Tibial nerve (tissue), 4 donors: ENCODE measurements at regions not wholly inside any gene's neighbourhood (a gene's known extent, or its start where the extent isn't known, plus 50 kb on each side); places are given as distances from the start of the nearest gene placed in this dataset.

ENCODE experiments used
- DNase-seq, 2 donors: peaks; one replicate each; pipeline ENCODE4 v3.0.0-alpha.2; 2019; ENCODE audit warnings: low spot score in 2 of 2
- H3K27ac ChIP-seq, 4 donors: fragments of 200-600 bp; sonication (generic) in 3 of 4; one replicate each; pipeline ENCODE4 v1.5.1; 2017 to 2019; ENCODE audit warnings: mild to moderate bottlenecking in 1 of 4
- H3K27me3 ChIP-seq, 2 donors: fragments of 200-600 bp; sonication (generic) in 1 of 2; one replicate each; pipeline versions ENCODE4 v1.5.1 to v1.6.0; 2017 to 2019
- H3K36me3 ChIP-seq, 3 donors: fragments of 200-600 bp; sonication (generic); one replicate each; pipeline ENCODE4 v1.5.1; 2018 to 2019
- H3K4me1 ChIP-seq, 4 donors: fragments of 200-600 bp; sonication (generic) in 3 of 4; one replicate each; pipeline ENCODE4 v1.5.1; 2017 to 2019
- H3K4me3 ChIP-seq, 4 donors: fragments of 200-600 bp; sonication (generic) in 3 of 4; one replicate each; pipeline ENCODE4 v1.5.1; 2017 to 2019; ENCODE audit warnings: mild to moderate bottlenecking in 1 of 4, moderate library complexity in 1 of 4
- H3K9me3 ChIP-seq, 4 donors: fragments of 200-600 bp; sonication (generic) in 3 of 4; one replicate each; pipeline ENCODE4 v1.5.1; 2017 to 2019
- CTCF ChIP-seq, 5 experiments: fragments of 200-600 bp in 3 of 5; fragments of 450-650 bp in 2 of 5; sonication (generic) in 3 of 5; IDR thresholded peaks; one replicate each; pipeline ENCODE4 v1.5.1; 2016 to 2019; ENCODE audit warnings: antibody characterized with exemption in 5 of 5, mild to moderate bottlenecking in 3 of 5, moderate library complexity in 2 of 5
- EP300 ChIP-seq, 2 donors: sonication (generic); formaldehyde crosslinking; IDR thresholded peaks; one replicate each; pipeline ENCODE4 v1.6.1; 2017; ENCODE audit warnings: antibody characterized with exemption in 2 of 2, mild to moderate bottlenecking in 1 of 2
- POLR2A ChIP-seq, 2 donors: fragments of 450-650 bp; IDR thresholded peaks; one replicate each; pipeline ENCODE4 v1.6.1; 2017; ENCODE audit warnings: antibody characterized with exemption in 2 of 2, mild to moderate bottlenecking in 2 of 2, moderate library complexity in 2 of 2
- WGBS, 2 donors: methylation state at CpG; one replicate each; pipeline ENCODE4 v1.1.5; 2018; 5-methylcytosine and 5-hydroxymethylcytosine counted together

DNA sequence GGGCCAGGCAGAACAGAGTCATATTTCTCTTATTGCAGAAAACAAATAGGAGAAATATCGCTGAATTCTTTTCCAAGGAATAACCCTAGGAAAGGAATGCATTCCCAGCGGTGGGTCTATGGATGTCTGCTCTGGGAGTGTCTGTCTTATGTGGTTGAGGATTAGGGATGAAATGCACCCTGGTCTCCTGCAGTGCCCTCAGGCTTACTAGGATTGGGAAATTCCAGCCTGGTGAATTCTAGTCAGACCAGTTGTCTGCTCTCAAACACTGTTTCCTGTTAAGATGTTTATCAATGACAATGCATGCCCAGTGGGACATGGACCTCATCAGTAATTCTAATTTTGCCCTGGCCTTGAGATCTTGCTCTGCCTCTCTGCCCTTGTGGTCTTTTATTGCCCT is 136.1 kb upstream of the ELAVL2 start:
- H3K27ac ChIP-seq, result no peak overlapping the region
- H3K36me3 ChIP-seq, result no peaks in the 10 kb centered on the region
- no peaks in the 10 kb centered on the region for H3K4me1 ChIP-seq
- no peak for DNase-seq
- peaks cover 0 to 35% (median 0%) of the 10 kb centered on the region in 4 donors for H3K9me3 ChIP-seq
- no peak overlapping the region for H3K4me3 ChIP-seq
- TF ChIP-seq POLR2A (IDR thresholded peaks at IDR 0.05) (no peak), CTCF (IDR thresholded peaks at IDR 0.05) (no peak), EP300 (IDR thresholded peaks at IDR 0.05) (no peak)
- 84% methylated on average over 2 of the region's 2 CpGs for WGBS, 2 donors
- H3K27me3 ChIP-seq, result no peaks in the 10 kb centered on the region

GRCh38 chr9:23945897-23946296 is 119.9 kb upstream of the ELAVL2 start:
- WGBS, 2 donors, result 91 to 92% methylated on average over 6 of the region's 6 CpGs
- no peaks in the 10 kb centered on the region for H3K36me3 ChIP-seq
- no peak overlapping the region for H3K27ac ChIP-seq
- no peak for DNase-seq
- H3K4me3 ChIP-seq, result no peak overlapping the region
- no peak for TF ChIP-seq POLR2A (IDR thresholded peaks at IDR 0.05)
- TF ChIP-seq CTCF (IDR thresholded peaks at IDR 0.05), result no peak
- TF ChIP-seq EP300 (IDR thresholded peaks at IDR 0.05), result no peak
- no peaks in the 10 kb centered on the region for H3K27me3 ChIP-seq
- peaks cover 0 to 50% (median 4%) of the 10 kb centered on the region in 4 donors for H3K9me3 ChIP-seq
- H3K4me1 ChIP-seq, result no peaks in the 10 kb centered on the region

DNA sequence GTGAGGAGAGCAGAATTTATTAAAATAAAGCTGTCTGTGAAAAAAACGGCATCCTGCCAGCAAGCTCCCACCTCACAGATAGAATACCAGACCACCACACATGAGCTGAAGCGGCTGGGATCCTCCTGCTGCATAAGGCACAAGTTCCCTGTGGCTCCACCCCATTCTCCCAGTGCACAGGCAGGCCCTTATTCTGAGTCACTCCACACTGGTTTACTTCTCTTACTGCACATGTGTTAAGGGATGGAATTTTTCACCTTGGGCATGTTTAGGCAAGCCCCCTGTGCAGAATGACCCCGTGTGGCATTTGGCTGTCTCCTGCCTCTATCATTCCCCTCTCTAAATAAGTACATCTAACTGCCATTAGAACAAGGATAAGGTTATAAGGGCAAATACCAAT is 115.0 kb upstream of the ELAVL2 start:
- H3K9me3 ChIP-seq, result peaks cover 0 to 49% (median 4%) of the 10 kb centered on the region in 4 donors
- H3K36me3 ChIP-seq, result no peaks in the 10 kb centered on the region
- no peaks in the 10 kb centered on the region for H3K27me3 ChIP-seq
- no peak for DNase-seq
- H3K4me3 ChIP-seq, result no peak overlapping the region
- no peaks in the 10 kb centered on the region for H3K4me1 ChIP-seq
- no peak for TF ChIP-seq CTCF (IDR thresholded peaks at IDR 0.05)
- no peak for TF ChIP-seq EP300 (IDR thresholded peaks at IDR 0.05)
- TF ChIP-seq POLR2A (IDR thresholded peaks at IDR 0.05), result no peak
- no peak overlapping the region for H3K27ac ChIP-seq
- 69 to 72% methylated on average over 3 of the region's 3 CpGs for WGBS, 2 donors

DNA sequence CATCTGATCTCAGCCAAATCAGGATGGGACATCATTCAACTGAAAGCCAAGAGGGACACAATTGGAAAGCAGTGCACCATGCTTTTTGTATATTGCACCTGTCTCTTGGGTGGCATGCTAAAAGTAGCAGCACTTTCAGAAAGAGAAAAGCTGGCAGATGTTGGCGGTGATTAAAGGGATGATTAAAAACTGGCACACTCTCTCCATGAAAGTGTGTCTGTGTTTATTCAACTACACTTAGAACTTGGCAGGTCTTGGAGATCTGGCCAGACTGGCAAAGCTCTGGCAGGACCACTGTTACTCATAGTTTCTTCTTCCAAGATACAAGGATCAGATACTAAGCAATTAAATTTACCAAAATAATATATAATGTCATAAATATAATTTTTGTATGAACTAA is 112.9 kb upstream of the ELAVL2 start:
- DNase-seq, result no peak
- H3K9me3 ChIP-seq, result peaks cover 0 to 28% (median 0%) of the 10 kb centered on the region in 4 donors
- WGBS, 2 donors, result 96 to 100% methylated on average over 1 of the region's 1 CpG
- H3K4me1 ChIP-seq, result no peaks in the 10 kb centered on the region
- H3K27me3 ChIP-seq, result no peaks in the 10 kb centered on the region
- H3K4me3 ChIP-seq, result no peak overlapping the region
- no peaks in the 10 kb centered on the region for H3K36me3 ChIP-seq
- H3K27ac ChIP-seq, result no peak overlapping the region
- TF ChIP-seq POLR2A (IDR thresholded peaks at IDR 0.05) (no peak), CTCF (IDR thresholded peaks at IDR 0.05) (no peak)

- Histone ChIP-seq H3K27me3 (no peaks in the 10 kb centered on the region), H3K9me3 (no peaks in the 10 kb centered on the region), H3K36me3 (no peaks in the 10 kb centered on the region), H3K27ac (no peak overlapping the region), H3K4me3 (no peak overlapping the region), H3K4me1 (no peaks in the 10 kb centered on the region)
- DNase-seq, result no peak
- TF ChIP-seq CTCF (IDR thresholded peaks at IDR 0.05), result no peak
- TF ChIP-seq EP300 (IDR thresholded peaks at IDR 0.05), result no peak
- TF ChIP-seq POLR2A (IDR thresholded peaks at IDR 0.05), result no peak
- WGBS, 2 donors, result 43 to 55% methylated on average over 1 of the region's 1 CpG
These were observed 108.4 kb upstream of the ELAVL2 start for GRCh38 chr9:23934291-23934906.
